GM12891 (cell line): ENCODE measurements at regions not wholly inside any gene's neighbourhood (a gene's known extent, or its start where the extent isn't known, plus 50 kb on each side); places are given as distances from the start of the nearest gene placed in this dataset.

Source experiments
- PAX5 ChIP-seq: IDR thresholded peaks from 2 replicates; pipeline ENCODE4 v1.6.1; 2011; ENCODE audit warnings: low read length, moderate library complexity, mild to moderate bottlenecking; ENCODE audit not compliant: insufficient read depth, severe bottlenecking
- POLR2A ChIP-seq: IDR thresholded peaks from 2 replicates; pipeline ENCODE4 v1.6.1; 2011; ENCODE audit warnings: low read depth, low read length, control low read depth
- POLR2AphosphoS5 ChIP-seq: IDR thresholded peaks from 2 replicates; pipeline ENCODE4 v1.6.1; 2011; ENCODE audit warnings: low read depth, low read length, control low read depth
- POU2F2 ChIP-seq: IDR thresholded peaks from 2 replicates; pipeline ENCODE4 v1.6.1; 2011; ENCODE audit warnings: low read depth, mild to moderate bottlenecking, control low read depth, low read length, moderate library complexity
- SPI1 ChIP-seq: IDR thresholded peaks from 2 replicates; pipeline ENCODE4 v1.6.1; 2011; ENCODE audit warnings: low read depth, low read length, control low read depth
- TAF1 ChIP-seq: IDR thresholded peaks from 2 replicates; pipeline ENCODE4 v1.6.1; 2011; ENCODE audit warnings: low read depth, low read length, control low read depth

DNA sequence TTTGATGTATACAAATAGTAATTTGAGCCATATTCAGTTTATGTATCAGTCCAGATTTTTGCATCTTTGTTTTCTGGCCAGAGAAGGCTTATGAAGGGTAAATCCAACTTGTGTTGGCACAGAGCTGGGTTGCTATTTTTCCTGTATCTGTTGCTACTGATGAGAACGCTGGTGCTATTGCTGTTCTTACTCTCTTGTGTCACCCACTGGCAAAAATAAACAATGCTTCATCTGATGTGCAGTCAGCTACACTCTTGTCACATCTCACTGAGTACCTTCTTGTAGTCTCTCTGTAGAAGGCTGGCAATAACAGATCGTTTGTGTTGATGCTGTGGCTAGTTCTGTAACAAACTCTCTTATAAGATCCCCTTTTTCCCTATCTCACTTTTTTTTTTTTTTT lies 323.4 kb downstream of the CDH19 start:
- no peak for TF ChIP-seq POLR2A
- no peak for TF ChIP-seq SPI1
- no peak for TF ChIP-seq PAX5
- TF ChIP-seq TAF1, result no peak
- no peak for TF ChIP-seq POLR2AphosphoS5
- TF ChIP-seq POU2F2, result no peak
